Neuronal stem cell (in vitro differentiated cells): ENCODE measurements at regions not wholly inside any gene's neighbourhood (a gene's known extent, or its start where the extent isn't known, plus 50 kb on each side); places are given as distances from the start of the nearest gene placed in this dataset.

Experiments
- DNase-seq: peaks from one replicate; pipeline ENCODE4 v3.0.0-alpha.2; 2013; ENCODE audit warnings: low spot score
- H2AFZ ChIP-seq: one replicate; pipeline ENCODE4 v1.6.1; 2013; ENCODE audit warnings: mild to moderate bottlenecking, low read length, inconsistent platforms
- H2AK5ac ChIP-seq: 2 replicates; pipeline ENCODE4 v1.6.1; 2013; ENCODE audit warnings: low read depth, mild to moderate bottlenecking, inconsistent platforms, low read length, moderate library complexity, mixed read lengths
- H2BK120ac ChIP-seq: 2 replicates; pipeline ENCODE4 v1.6.1; 2013; ENCODE audit warnings: low read depth, mild to moderate bottlenecking, inconsistent platforms, low read length, moderate library complexity, mixed read lengths
- H2BK12ac ChIP-seq: one replicate; pipeline ENCODE4 v1.6.1; 2013; ENCODE audit warnings: low read length, inconsistent platforms
- H2BK15ac ChIP-seq: 2 replicates; pipeline ENCODE4 v1.6.1; 2013; ENCODE audit warnings: mild to moderate bottlenecking, low read length, inconsistent platforms, mixed read lengths
- H2BK5ac ChIP-seq: one replicate; pipeline ENCODE4 v1.6.1; 2013; ENCODE audit warnings: inconsistent platforms, mild to moderate bottlenecking, low read length, moderate library complexity
- H3K14ac ChIP-seq: one replicate; pipeline ENCODE4 v1.6.1; 2013; ENCODE audit warnings: low read length, inconsistent platforms
- H3K18ac ChIP-seq: 2 replicates; pipeline ENCODE4 v1.6.1; 2013; ENCODE audit warnings: low read length, inconsistent platforms
- H3K23ac ChIP-seq: 2 replicates; pipeline ENCODE4 v1.6.1; 2013; ENCODE audit warnings: low read depth, mild to moderate bottlenecking, mixed read lengths, low read length, inconsistent platforms; ENCODE audit not compliant: poor library complexity
- H3K27ac ChIP-seq: replicated peaks from 3 replicates; pipeline ENCODE4 v1.5.1; 2013; ENCODE audit warnings: low read length, inconsistent platforms
- H3K27me3 ChIP-seq, 3 experiments: 2 replicates each; pipeline ENCODE4 v1.6.1; 2013; ENCODE audit warnings: low read length in 3 of 3, mild to moderate bottlenecking in 2 of 3, inconsistent platforms in 1 of 3, low read depth in 1 of 3, mixed read lengths in 1 of 3, moderate library complexity in 1 of 3; ENCODE audit not compliant: control insufficient read depth in 3 of 3, insufficient read depth in 3 of 3
- H3K36me3 ChIP-seq, 2 donors: replicated peaks in 1 of 2; 2 replicates each; pipeline ENCODE4 v1.6.1; 2013; ENCODE audit warnings: low read length in 2 of 2; ENCODE audit not compliant: control insufficient read depth in 2 of 2, insufficient read depth in 2 of 2
- H3K4ac ChIP-seq: 2 replicates; pipeline ENCODE4 v1.6.1; 2013; ENCODE audit warnings: inconsistent platforms, mild to moderate bottlenecking, low read length, moderate library complexity
- H3K4me1 ChIP-seq, 2 donors: 1 replicate in 1 of 2; 2 replicates in 1 of 2; pipeline ENCODE4 v1.6.1; 2013; ENCODE audit warnings: low read length in 2 of 2, low read depth in 1 of 2; ENCODE audit not compliant: control insufficient read depth in 2 of 2, insufficient read depth in 1 of 2
- H3K4me2 ChIP-seq: one replicate; pipeline ENCODE4 v1.6.1; 2013; ENCODE audit warnings: mild to moderate bottlenecking, low read length, inconsistent platforms; ENCODE audit not compliant: insufficient read depth, poor library complexity, severe bottlenecking
- H3K4me3 ChIP-seq, 2 donors: 2 replicates each; pipeline ENCODE4 v1.5.1; 2013; ENCODE audit warnings: low read length in 2 of 2, mild to moderate bottlenecking in 2 of 2, inconsistent platforms in 1 of 2, moderate library complexity in 1 of 2
- H3K79me1 ChIP-seq: one replicate; pipeline ENCODE4 v1.6.1; 2013; ENCODE audit warnings: low read depth, mild to moderate bottlenecking, inconsistent platforms, low read length, moderate library complexity
- H3K9ac ChIP-seq: one replicate; pipeline ENCODE4 v1.6.1; 2013; ENCODE audit warnings: mild to moderate bottlenecking, low read depth, low read length, inconsistent platforms; ENCODE audit not compliant: poor library complexity
- H3K9me3 ChIP-seq, 2 donors: replicated peaks in 1 of 2; 2 replicates each; pipeline versions ENCODE3 to v1.6.1; 2013; ENCODE audit warnings: low read length in 2 of 2, mild to moderate bottlenecking in 2 of 2, inconsistent platforms in 1 of 2, low read depth in 1 of 2, mixed read lengths in 1 of 2, moderate library complexity in 1 of 2; ENCODE audit not compliant: control insufficient read depth in 2 of 2, insufficient read depth in 1 of 2
- H4K8ac ChIP-seq: one replicate; pipeline ENCODE4 v1.6.1; 2013; ENCODE audit warnings: low read depth, mild to moderate bottlenecking, inconsistent platforms, low read length, moderate library complexity
- H4K91ac ChIP-seq: one replicate; pipeline ENCODE4 v1.6.1; 2013; ENCODE audit warnings: low read length, low read depth, mild to moderate bottlenecking, inconsistent platforms; ENCODE audit not compliant: poor library complexity
- WGBS, 2 donors: extraction: QIAGEN DNeasy Blood & Tissue Kit; methylation state at CpG; one replicate each; pipeline ENCODE4 v1.1.7; 2013; ENCODE audit warnings: missing lambda C conversion rate in 2 of 2, mixed read lengths in 1 of 2; ENCODE audit not compliant: insufficient read length in 2 of 2, insufficient replicate concordance in 1 of 2; ENCODE audit errors: extremely low coverage in 2 of 2; 5-methylcytosine and 5-hydroxymethylcytosine counted together

DNA sequence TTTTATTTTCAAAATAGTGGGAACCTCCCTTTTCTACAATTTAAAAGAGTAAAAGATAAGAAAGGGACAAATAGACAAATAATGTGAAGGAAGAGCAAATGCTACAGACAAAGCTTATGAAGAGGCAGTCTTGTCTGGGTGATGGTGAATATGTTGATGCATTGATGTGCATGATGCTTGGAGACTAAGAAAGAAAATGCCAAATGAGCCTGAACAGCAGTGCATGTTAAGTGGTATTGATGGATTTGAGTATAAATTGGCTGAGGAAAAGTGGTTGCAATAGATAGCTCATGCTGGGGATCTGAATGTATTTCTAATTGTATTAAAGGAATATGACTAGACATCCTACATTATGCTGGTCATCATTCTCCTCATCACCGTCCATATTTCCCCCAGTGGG, 268.6 kb upstream of the ANO5 start:
- H2BK120ac ChIP-seq, result no peak overlapping the region
- H3K18ac ChIP-seq, result no peak overlapping the region
- no peak overlapping the region for H2AFZ ChIP-seq
- no peak overlapping the region for H2AK5ac ChIP-seq
- H2BK15ac ChIP-seq, result no peak overlapping the region
- no peaks in the 10 kb centered on the region for H3K9me3 ChIP-seq
- peaks cover 0 to 6% of the 10 kb centered on the region in 2 donors for H3K4me1 ChIP-seq
- H3K4me3 ChIP-seq, result no peak overlapping the region
- no peak overlapping the region for H4K91ac ChIP-seq
- H3K23ac ChIP-seq, result no peak overlapping the region
- H4K8ac ChIP-seq, result no peak overlapping the region
- no peaks in the 10 kb centered on the region for H3K79me1 ChIP-seq
- no peak for DNase-seq
- no peaks in the 10 kb centered on the region for H3K36me3 ChIP-seq
- no peak overlapping the region for H2BK12ac ChIP-seq
- no peak overlapping the region for H3K9ac ChIP-seq
- no peak overlapping the region for H3K4me2 ChIP-seq
- H2BK5ac ChIP-seq, result no peak overlapping the region
- no peak overlapping the region for H3K4ac ChIP-seq
- H3K27ac ChIP-seq, result no peak overlapping the region
- no peaks in the 10 kb centered on the region for H3K27me3 ChIP-seq
- H3K14ac ChIP-seq, result no peak overlapping the region
- no CpG with 5 or more reads among the region's 1 CpG for WGBS, 2 donors

DNA sequence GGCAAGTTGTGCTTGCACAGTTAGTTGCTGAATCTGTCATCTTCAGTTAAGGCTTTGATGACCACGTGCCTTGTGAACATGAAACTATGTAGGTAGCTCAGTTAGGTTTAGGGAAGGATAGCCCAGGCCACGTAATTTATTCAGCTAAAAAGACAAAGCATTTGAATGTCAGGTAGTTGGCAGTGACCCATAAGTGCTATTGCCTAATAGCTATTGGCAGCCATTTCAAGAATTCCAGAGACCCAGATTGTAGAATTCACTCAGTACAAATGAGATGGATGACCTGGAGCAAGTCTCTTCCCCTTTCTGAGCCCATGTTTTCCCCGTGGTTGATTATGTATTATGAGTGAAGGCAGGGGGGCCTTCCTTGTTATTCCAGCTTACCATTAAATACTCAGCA, 265.3 kb upstream of the ANO5 start:
- H3K4me1 ChIP-seq, result no peaks in the 10 kb centered on the region
- no peaks in the 10 kb centered on the region for H3K36me3 ChIP-seq
- DNase-seq, result no peak
- H3K27me3 ChIP-seq, result no peaks in the 10 kb centered on the region
- H3K18ac ChIP-seq, result no peak overlapping the region
- WGBS, 2 donors, result no CpG with 5 or more reads among the region's 3 CpGs
- no peak overlapping the region for H3K9ac ChIP-seq
- no peaks in the 10 kb centered on the region for H3K9me3 ChIP-seq
- no peak overlapping the region for H2BK120ac ChIP-seq
- H3K27ac ChIP-seq, result no peak overlapping the region
- no peak overlapping the region for H2AFZ ChIP-seq
- H3K4ac ChIP-seq, result no peak overlapping the region
- no peak overlapping the region for H4K8ac ChIP-seq
- no peak overlapping the region for H3K14ac ChIP-seq
- H3K4me3 ChIP-seq, result no peak overlapping the region
- H3K23ac ChIP-seq, result no peak overlapping the region
- H2BK12ac ChIP-seq, result no peak overlapping the region
- no peak overlapping the region for H2BK5ac ChIP-seq
- no peak overlapping the region for H2AK5ac ChIP-seq
- no peaks in the 10 kb centered on the region for H3K79me1 ChIP-seq
- no peak overlapping the region for H4K91ac ChIP-seq
- H3K4me2 ChIP-seq, result no peak overlapping the region
- H2BK15ac ChIP-seq, result no peak overlapping the region

DNA sequence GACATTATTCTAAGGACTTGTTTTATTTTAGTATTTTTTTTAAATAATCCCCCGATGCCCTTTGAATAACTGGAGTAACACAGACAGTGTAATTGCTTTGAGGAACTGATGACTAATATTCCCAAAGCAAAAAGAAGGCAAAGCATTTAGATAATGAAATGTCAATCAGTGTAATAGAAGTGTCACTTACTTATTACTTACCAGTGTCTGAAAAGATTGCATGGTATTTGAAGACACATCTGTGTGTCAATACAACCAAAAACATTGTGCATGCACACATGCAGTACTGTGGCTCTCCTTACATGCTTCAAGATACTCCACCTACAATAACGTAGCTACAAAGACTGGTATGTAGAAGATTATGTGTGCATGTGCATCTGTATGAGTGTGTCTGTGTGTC, 264.0 kb upstream of the ANO5 start:
- Histone ChIP-seq H3K9ac (no peak overlapping the region), H4K8ac (no peak overlapping the region), H4K91ac (no peak overlapping the region), H2BK5ac (no peak overlapping the region), H2BK120ac (no peak overlapping the region), H3K4me3 (no peak overlapping the region), H3K18ac (no peak overlapping the region), H3K14ac (no peak overlapping the region), H3K9me3 (no peaks in the 10 kb centered on the region), H3K23ac (no peak overlapping the region), H2AK5ac (no peak overlapping the region), H3K36me3 (no peaks in the 10 kb centered on the region), H3K4me2 (no peak overlapping the region), H3K4me1 (no peaks in the 10 kb centered on the region), H3K4ac (no peak overlapping the region), H2AFZ (no peak overlapping the region), H2BK12ac (no peak overlapping the region), H2BK15ac (no peak overlapping the region), H3K79me1 (no peaks in the 10 kb centered on the region), H3K27me3 (no peaks in the 10 kb centered on the region), H3K27ac (no peak overlapping the region)
- no CpG with 5 or more reads among the region's 2 CpGs for WGBS, 2 donors
- no peak for DNase-seq

DNA sequence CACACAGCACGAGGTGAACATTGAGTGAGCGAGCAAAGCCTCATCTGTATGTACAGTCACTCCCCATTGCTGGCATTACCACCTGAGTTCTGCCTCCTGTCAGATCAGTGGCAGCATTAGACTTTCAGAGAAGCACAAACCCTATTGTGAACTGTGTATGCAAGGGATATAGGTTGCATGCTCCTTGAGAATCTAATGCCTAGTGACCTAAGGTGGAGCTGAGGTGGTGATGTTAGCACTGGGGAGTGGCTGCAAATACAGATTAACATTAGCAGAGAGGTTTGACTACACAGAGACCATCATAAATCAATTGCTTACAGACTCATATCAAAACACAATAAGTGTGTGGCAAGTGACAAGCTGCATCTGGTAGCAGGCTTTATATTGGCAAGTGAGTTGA, 262.5 kb upstream of the ANO5 start:
- WGBS, 2 donors, result no CpG with 5 or more reads among the region's 2 CpGs
- H3K4me3 ChIP-seq, result no peak overlapping the region

More for the DNA sequence above, 262.5 kb upstream of the ANO5 start:
- Histone ChIP-seq H3K14ac (no peak overlapping the region), H4K8ac (no peak overlapping the region), H3K27ac (no peak overlapping the region), H3K9me3 (no peaks in the 10 kb centered on the region), H3K4ac (no peak overlapping the region), H3K23ac (no peak overlapping the region), H3K27me3 (no peaks in the 10 kb centered on the region), H2BK120ac (no peak overlapping the region), H2AK5ac (no peak overlapping the region), H3K4me2 (no peak overlapping the region), H2BK5ac (no peak overlapping the region), H3K18ac (no peak overlapping the region), H2BK15ac (no peak overlapping the region), H3K9ac (no peak overlapping the region), H3K36me3 (no peaks in the 10 kb centered on the region), H4K91ac (no peak overlapping the region), H2AFZ (no peak overlapping the region), H2BK12ac (no peak overlapping the region), H3K79me1 (no peaks in the 10 kb centered on the region), H3K4me1 (no peaks in the 10 kb centered on the region)
- DNase-seq, result no peak
